ENCODE measurements at regions not wholly inside any gene's neighbourhood (a gene's known extent, or its start where the extent isn't known, plus 50 kb on each side); places are given as distances from the start of the nearest gene placed in this dataset.

DNA sequence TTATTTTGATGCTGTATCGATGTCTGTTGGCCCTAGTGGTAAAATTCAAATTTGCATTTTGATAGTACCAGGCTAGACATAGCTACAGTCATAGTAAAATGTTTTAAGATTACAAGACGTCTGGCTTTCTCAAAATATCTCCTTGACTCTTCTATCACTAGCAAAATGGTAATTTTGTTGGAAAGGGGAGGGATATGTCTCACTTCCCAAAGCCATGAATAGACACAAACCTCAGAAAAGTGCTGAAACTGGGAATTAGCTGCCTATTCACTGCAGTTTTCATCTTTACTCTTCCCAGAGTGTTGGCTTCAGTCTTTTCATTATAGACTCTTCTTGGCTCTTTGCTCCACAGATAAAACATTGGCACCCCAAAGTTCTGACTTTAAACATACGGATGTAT lies 1009.9 kb downstream of the ADGRL2 start:
- TF ChIP-seq, protein P1, sequence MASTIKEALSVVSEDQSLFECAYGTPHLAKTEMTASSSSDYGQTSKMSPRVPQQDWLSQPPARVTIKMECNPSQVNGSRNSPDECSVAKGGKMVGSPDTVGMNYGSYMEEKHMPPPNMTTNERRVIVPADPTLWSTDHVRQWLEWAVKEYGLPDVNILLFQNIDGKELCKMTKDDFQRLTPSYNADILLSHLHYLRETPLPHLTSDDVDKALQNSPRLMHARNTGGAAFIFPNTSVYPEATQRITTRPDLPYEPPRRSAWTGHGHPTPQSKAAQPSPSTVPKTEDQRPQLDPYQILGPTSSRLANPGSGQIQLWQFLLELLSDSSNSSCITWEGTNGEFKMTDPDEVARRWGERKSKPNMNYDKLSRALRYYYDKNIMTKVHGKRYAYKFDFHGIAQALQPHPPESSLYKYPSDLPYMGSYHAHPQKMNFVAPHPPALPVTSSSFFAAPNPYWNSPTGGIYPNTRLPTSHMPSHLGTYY (CRISPR knock-in tag; IDR thresholded peaks at IDR 0.05): no peak
- TF ChIP-seq ZNF423 (CRISPR knock-in tag; IDR thresholded peaks at IDR 0.05): no peak
- no peak for TF ChIP-seq CTCF (IDR thresholded peaks at IDR 0.05)
- TF ChIP-seq, protein P2, sequence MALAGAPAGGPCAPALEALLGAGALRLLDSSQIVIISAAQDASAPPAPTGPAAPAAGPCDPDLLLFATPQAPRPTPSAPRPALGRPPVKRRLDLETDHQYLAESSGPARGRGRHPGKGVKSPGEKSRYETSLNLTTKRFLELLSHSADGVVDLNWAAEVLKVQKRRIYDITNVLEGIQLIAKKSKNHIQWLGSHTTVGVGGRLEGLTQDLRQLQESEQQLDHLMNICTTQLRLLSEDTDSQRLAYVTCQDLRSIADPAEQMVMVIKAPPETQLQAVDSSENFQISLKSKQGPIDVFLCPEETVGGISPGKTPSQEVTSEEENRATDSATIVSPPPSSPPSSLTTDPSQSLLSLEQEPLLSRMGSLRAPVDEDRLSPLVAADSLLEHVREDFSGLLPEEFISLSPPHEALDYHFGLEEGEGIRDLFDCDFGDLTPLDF (CRISPR knock-in tag; IDR thresholded peaks at IDR 0.05): no peak
- no peak for TF ChIP-seq SP1 (CRISPR knock-in tag; conservative IDR thresholded peaks at IDR 0.05)
- no peak for TF ChIP-seq SMAD3 (CRISPR knock-in tag; IDR thresholded peaks at IDR 0.05; ENCODE audit: borderline replicate concordance)
- no peak for TF ChIP-seq CREM (CRISPR knock-in tag; IDR thresholded peaks at IDR 0.05)
